NCI-H345 treated with DMSO at 0.1 percent for 48 hours (cell line): ENCODE measurements at regions not wholly inside any gene's neighbourhood (a gene's known extent, or its start where the extent isn't known, plus 50 kb on each side); places are given as distances from the start of the nearest gene placed in this dataset.
"Not testable (repeated sequence)": the region's sequence is repeated elsewhere in the genome, so short reads cannot be mapped to it uniquely, and the experiment has no call there.

ENCODE experiments used
- DNase-seq: peaks from one replicate; lab custom pipeline; 2025; ENCODE audit not compliant: unreplicated experiment; lab: John Stamatoyannopoulos, UW

GRCh38 chr1:117314951-117315350, 52.3 kb upstream of the MAN1A2 start:
- DNase-seq, result not testable (repeated sequence)

GRCh38 chr1:117313555-117313954, 53.7 kb upstream of the MAN1A2 start:
- DNase-seq, result no peak

GRCh38 chr1:117312453-117313138, 54.7 kb upstream of the MAN1A2 start:
- DNase-seq, result no peak

GRCh38 chr1:117308311-117308916, 58.8 kb upstream of the MAN1A2 start:
- DNase-seq, result no peak

GRCh38 chr1:117301901-117302300, 65.3 kb upstream of the MAN1A2 start:
- DNase-seq, result no peak

GRCh38 chr1:117300183-117300582, 67.1 kb upstream of the MAN1A2 start:
- DNase-seq, result not testable (repeated sequence)

GRCh38 chr1:117295001-117295400, 72.2 kb upstream of the MAN1A2 start:
- no peak for DNase-seq

- DNase-seq, result no peak
These were observed 76.4 kb upstream of the MAN1A2 start for GRCh38 chr1:117290890-117291289.

- no peak for DNase-seq
These were observed 77.9 kb upstream of the MAN1A2 start for GRCh38 chr1:117289316-117289870.

- DNase-seq, result no peak
These were observed 75.8 kb upstream of the VTCN1 start for GRCh38 chr1:117286562-117286961.

GRCh38 chr1:117286145-117286544, 75.4 kb upstream of the VTCN1 start:
- DNase-seq, result no peak

- DNase-seq, result peak; percentile 74
These were observed 73.9 kb upstream of the VTCN1 start for GRCh38 chr1:117284399-117285215.

GRCh38 chr1:117278531-117278930, 67.8 kb upstream of the VTCN1 start:
- no peak for DNase-seq

- DNase-seq, result no peak
These were observed 64.3 kb upstream of the VTCN1 start for GRCh38 chr1:117275055-117275454.

GRCh38 chr1:117271959-117272358, 61.2 kb upstream of the VTCN1 start:
- no peak for DNase-seq

- no peak for DNase-seq
These were observed 60.4 kb upstream of the VTCN1 start for GRCh38 chr1:117271129-117271528.

GRCh38 chr1:117270679-117271078, 60.0 kb upstream of the VTCN1 start:
- DNase-seq, result no peak

GRCh38 chr1:117268535-117269455, 58.1 kb upstream of the VTCN1 start:
- no peak for DNase-seq

GRCh38 chr1:117267232-117267774, 56.6 kb upstream of the VTCN1 start:
- no peak for DNase-seq

- no peak for DNase-seq
These were observed 52.2 kb upstream of the VTCN1 start for GRCh38 chr1:117262976-117263375.
